KOPT-K1 (cell line): ENCODE measurements at regions not wholly inside any gene's neighbourhood (a gene's known extent, or its start where the extent isn't known, plus 50 kb on each side); places are given as distances from the start of the nearest gene placed in this dataset.
"Not testable (repeated sequence)": the region's sequence is repeated elsewhere in the genome, so short reads cannot be mapped to it uniquely, and the experiment has no call there.

Experiments
- H3K27ac ChIP-seq: fragments of 200-600 bp; sonication (generic); 2 replicates; pipeline ENCODE4 v1.5.1; 2016; ENCODE audit warnings: antibody characterized with exemption, mild to moderate bottlenecking, low read depth, low read length; ENCODE audit not compliant: poor library complexity, severe bottlenecking
- H3K36me3 ChIP-seq: fragments of 200-600 bp; sonication (generic); 2 replicates; pipeline ENCODE4 v1.5.1; 2017; ENCODE audit warnings: antibody characterized with exemption, mild to moderate bottlenecking, low read length, moderate library complexity; ENCODE audit not compliant: insufficient read depth
- H3K9me3 ChIP-seq: fragments of 200-600 bp; sonication (generic); 2 replicates; pipeline ENCODE4 v1.5.1; 2017; ENCODE audit warnings: antibody characterized with exemption, low read length, mild to moderate bottlenecking; ENCODE audit not compliant: insufficient read depth, poor library complexity, severe bottlenecking

- Histone ChIP-seq H3K9me3 (no peaks in the 10 kb centered on the region), H3K36me3 (no peaks in the 10 kb centered on the region), H3K27ac (no peak overlapping the region)
Observed at GRCh38 chr21:15932726-15933125, 202.9 kb downstream of the USP25 start.

DNA sequence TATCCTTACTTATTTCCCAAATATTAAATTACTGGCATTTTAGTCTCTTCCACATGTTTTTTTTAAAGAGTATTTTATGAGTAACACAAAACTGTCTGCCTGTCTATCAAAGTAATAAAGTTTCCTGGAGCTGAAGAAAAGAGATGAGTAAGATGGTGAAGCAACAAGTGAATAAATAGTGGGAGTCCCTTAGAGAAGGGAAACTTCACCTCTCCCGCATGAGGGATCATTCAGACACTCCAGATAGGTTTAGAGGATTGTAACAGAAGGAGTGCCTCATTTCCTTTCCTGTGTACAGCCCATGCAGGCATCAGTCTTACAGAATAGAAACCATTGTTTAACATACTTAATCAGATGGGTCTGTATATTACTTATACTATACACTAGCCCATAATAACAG is 205.7 kb downstream of the USP25 start:
- Histone ChIP-seq H3K27ac (no peak overlapping the region), H3K36me3 (no peaks in the 10 kb centered on the region), H3K9me3 (no peaks in the 10 kb centered on the region)

GRCh38 chr21:15943009-15943666 is 213.4 kb downstream of the USP25 start:
- Histone ChIP-seq H3K36me3 (no peaks in the 10 kb centered on the region), H3K9me3 (no peaks in the 10 kb centered on the region), H3K27ac (no peak overlapping the region)

DNA sequence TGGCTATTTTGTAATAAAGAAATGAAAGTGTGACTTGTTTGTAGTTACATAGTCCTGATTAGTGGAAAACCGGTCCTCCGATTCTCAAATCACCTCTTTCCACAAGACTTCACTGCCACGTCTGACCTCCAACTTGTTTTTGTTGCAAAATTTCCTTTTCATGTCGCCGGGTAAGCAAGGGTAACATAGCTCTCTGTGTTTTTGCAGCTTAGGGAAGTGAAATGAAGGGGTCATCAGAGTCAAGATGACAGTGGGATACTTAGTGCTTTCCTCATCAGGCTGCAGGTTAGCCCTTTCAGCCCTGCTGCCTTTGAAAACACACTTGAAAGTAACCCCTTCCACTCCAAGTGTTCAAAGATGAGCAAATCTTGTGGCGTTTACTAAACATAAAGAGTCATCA is 217.9 kb downstream of the USP25 start:
- Histone ChIP-seq H3K36me3 (no peaks in the 10 kb centered on the region), H3K27ac (no peak overlapping the region), H3K9me3 (no peaks in the 10 kb centered on the region)

GRCh38 chr21:15953551-15954116 is 223.9 kb downstream of the USP25 start:
- Histone ChIP-seq H3K27ac (no peak overlapping the region), H3K36me3 (no peaks in the 10 kb centered on the region), H3K9me3 (peaks cover 18% of the 10 kb centered on the region)

DNA sequence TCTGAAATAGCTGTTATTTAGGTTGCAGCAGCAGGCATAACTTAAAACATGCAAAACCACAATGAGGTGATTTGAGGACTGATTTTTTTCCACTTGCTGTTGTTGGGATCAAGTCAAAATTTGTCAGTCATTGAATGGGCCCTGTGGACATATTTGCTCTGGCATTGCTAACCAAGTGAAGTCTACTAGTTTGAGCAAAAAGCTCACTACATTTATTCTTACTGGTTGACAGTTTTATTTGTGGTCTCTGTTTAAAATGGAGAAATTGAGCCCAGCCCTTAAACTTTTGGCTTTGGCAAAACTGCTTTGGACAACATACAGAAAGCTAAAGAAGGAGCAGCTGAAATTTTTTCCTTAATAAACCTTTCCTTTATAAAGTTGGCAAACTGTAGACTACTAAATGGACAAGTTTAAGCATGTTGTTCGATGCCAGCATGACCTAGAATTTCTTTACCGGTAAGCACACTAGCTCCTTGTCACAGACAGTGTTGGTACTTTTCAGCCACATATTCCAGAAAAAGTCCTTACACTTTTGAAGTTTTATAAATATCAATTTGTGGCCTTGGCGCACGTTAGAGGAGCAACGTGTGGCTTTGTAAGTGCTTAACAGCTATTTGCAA is 234.6 kb downstream of the USP25 start:
- H3K27ac ChIP-seq = no peak overlapping the region
- no peaks in the 10 kb centered on the region for H3K36me3 ChIP-seq
- H3K9me3 ChIP-seq = no peaks in the 10 kb centered on the region

GRCh38 chr21:15966231-15966630 is 236.4 kb downstream of the USP25 start:
- Histone ChIP-seq H3K36me3 (no peaks in the 10 kb centered on the region), H3K9me3 (no peaks in the 10 kb centered on the region), H3K27ac (no peak overlapping the region)

DNA sequence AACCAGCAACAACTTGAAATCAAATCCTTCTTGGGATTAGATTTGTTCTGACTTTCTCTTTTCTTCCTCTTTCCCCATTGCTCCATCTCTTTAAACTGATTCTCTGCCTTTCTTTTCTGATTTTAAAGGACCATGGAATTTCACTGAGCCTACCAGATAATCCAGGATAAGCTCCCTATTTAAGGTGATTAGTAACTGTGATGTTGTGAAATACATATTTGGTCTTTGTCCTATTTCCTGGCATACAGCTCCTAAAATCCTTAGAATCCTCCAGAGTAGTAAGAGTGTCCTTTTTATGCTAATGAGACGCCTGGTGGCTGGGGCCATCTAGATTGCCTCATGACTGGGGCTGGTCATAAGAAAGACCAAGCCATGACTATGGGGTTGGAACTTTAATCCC is 236.9 kb downstream of the USP25 start:
- H3K9me3 ChIP-seq = no peaks in the 10 kb centered on the region
- H3K27ac ChIP-seq = no peak overlapping the region
- H3K36me3 ChIP-seq = no peaks in the 10 kb centered on the region

- Histone ChIP-seq H3K9me3 (no peaks in the 10 kb centered on the region), H3K27ac (no peak overlapping the region), H3K36me3 (no peaks in the 10 kb centered on the region)
Observed at GRCh38 chr21:15967661-15968060, 237.9 kb downstream of the USP25 start.

- Histone ChIP-seq H3K27ac (no peak overlapping the region), H3K36me3 (no peaks in the 10 kb centered on the region), H3K9me3 (no peaks in the 10 kb centered on the region)
Observed at GRCh38 chr21:15968776-15969310, 239.1 kb downstream of the USP25 start.

DNA sequence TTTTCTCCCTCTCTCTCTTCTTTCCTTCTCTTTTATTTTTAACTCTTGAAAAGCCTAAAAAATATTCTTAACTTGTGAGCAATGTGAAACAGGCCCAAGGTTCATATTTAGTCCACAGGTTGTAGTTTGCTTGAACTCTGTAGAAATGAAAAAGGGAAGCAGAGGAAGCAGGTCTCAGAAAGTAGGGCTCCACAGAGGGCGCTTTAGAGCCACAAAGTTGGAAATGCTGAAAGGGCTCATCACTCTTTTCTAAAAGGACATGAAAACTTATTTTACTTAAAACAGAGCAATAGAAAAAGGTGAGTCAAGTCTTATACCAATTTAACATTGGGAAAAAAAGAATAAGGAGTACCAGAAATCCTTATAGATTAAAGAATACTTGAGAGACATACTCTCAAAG is 247.0 kb downstream of the USP25 start:
- Histone ChIP-seq H3K9me3 (no peaks in the 10 kb centered on the region), H3K27ac (no peak overlapping the region), H3K36me3 (no peaks in the 10 kb centered on the region)

DNA sequence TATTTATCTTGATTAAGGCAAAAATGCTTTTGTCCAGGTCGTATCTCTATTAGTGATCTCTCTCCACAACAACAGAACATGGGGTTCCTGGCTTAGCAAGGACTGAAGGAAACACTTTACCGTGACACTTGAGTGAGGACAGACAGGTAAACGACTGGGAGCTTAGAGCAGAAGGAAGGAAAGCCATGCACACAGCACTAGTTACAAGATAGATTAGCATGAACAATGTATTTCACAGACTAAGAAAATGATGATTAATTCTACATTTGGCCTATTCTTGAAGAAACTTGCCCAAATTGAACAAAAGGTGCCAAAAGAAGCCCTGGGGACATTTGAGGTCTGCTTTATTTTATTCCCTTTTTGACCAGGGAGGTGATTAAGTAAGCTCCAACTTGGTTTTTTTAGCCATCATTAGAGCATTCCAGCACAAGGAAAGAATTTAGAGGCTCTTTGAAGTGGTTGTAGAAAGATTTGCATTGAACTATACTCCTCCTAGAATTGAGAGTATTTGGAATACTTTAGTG is 248.5 kb downstream of the USP25 start:
- no peaks in the 10 kb centered on the region for H3K36me3 ChIP-seq
- no peak overlapping the region for H3K27ac ChIP-seq
- no peaks in the 10 kb centered on the region for H3K9me3 ChIP-seq

DNA sequence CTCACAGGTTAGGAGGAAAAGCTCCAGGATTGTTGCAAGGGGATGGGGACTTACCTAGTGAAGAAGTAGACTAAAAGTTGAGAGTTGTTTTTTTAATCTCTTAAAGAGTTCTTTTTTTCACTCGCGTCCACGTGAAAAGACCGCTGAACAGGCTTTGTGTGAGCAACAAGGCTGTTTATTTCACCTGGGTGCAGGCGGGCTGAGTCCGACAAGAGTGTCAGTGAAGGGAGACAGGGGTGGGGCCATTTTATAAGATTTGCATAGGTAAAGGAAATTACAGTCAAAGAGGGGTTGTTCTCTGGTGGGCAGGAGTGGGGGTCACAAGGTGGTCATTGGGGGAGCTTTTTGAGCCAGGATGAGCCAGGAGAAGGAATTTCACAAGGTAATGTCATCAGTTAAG is 249.7 kb downstream of the USP25 start:
- not testable (repeated sequence) for H3K36me3 ChIP-seq, H3K27ac ChIP-seq, H3K9me3 ChIP-seq

DNA sequence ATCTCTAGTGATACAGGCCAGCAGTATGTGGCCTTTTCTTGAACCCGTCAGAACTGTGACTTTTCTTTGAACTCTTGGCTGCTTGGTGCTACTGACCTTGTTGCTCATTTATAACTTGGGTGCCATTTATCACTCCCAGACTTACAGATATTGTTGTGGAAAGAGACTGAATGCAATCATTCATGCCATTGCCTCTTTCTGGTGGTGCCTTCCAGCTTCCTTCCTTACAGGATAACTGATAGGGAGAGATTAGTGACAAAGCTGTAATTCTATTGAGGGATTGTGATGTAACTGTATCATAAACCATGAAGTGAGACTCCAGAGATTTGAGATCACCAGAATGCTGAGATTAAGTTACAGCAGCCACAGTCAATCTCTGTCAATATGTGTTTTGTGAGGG is 256.5 kb downstream of the USP25 start:
- H3K27ac ChIP-seq = no peak overlapping the region
- no peaks in the 10 kb centered on the region for H3K9me3 ChIP-seq
- H3K36me3 ChIP-seq = no peaks in the 10 kb centered on the region

GRCh38 chr21:15992171-15992570 is 262.4 kb downstream of the USP25 start:
- Histone ChIP-seq H3K27ac (no peak overlapping the region), H3K9me3 (no peaks in the 10 kb centered on the region), H3K36me3 (no peaks in the 10 kb centered on the region)
